Stimulated activated CD4-positive, alpha-beta T cell treated with anti-CD3 and anti-CD28 coated beads, Interleukin-12 subunit alpha, Interleukin-12 subunit beta, amount 100 ng/mL, for 4 hours (primary cell): ENCODE measurements at regions not wholly inside any gene's neighbourhood (a gene's known extent, or its start where the extent isn't known, plus 50 kb on each side); places are given as distances from the start of the nearest gene placed in this dataset.

Source experiments
- DNase-seq: peaks from one replicate; pipeline ENCODE4 v3.0.0-alpha.2; 2020

- no peak for DNase-seq
Measured at GRCh38 chr2:8076448-8077342, 605.2 kb upstream of the ID2 start.

GRCh38 chr2:8078705-8079104 is 603.2 kb upstream of the ID2 start:
- no peak for DNase-seq

- no peak for DNase-seq
Measured at GRCh38 chr2:8080063-8080462, 601.8 kb upstream of the ID2 start.

- DNase-seq: no peak
Measured at GRCh38 chr2:8081130-8081529, 600.7 kb upstream of the ID2 start.

- DNase-seq: no peak
Measured at GRCh38 chr2:8082840-8083239, 599.0 kb upstream of the ID2 start.

- DNase-seq: no peak
Measured at GRCh38 chr2:8086357-8086756, 595.5 kb upstream of the ID2 start.

- no peak for DNase-seq
Measured at GRCh38 chr2:8086796-8087479, 594.9 kb upstream of the ID2 start.

GRCh38 chr2:8087480-8087840 is 594.4 kb upstream of the ID2 start:
- no peak for DNase-seq

GRCh38 chr2:8088810-8089209 is 593.0 kb upstream of the ID2 start:
- DNase-seq: no peak

GRCh38 chr2:8089596-8089995 is 592.3 kb upstream of the ID2 start:
- no peak for DNase-seq

- DNase-seq: peak; percentile 30
Measured at GRCh38 chr2:8090748-8091700, 590.8 kb upstream of the ID2 start.

GRCh38 chr2:8094526-8094925 is 587.3 kb upstream of the ID2 start:
- DNase-seq: no peak

GRCh38 chr2:8095978-8096377 is 585.9 kb upstream of the ID2 start:
- DNase-seq: no peak

- no peak for DNase-seq
Measured at GRCh38 chr2:8096484-8096883, 585.4 kb upstream of the ID2 start.

- no peak for DNase-seq
Measured at GRCh38 chr2:8098476-8099266, 583.2 kb upstream of the ID2 start.

- no peak for DNase-seq
Measured at GRCh38 chr2:8099267-8099582, 582.6 kb upstream of the ID2 start.

GRCh38 chr2:8101614-8102277 is 580.1 kb upstream of the ID2 start:
- DNase-seq: no peak

GRCh38 chr2:8102470-8102869 is 579.4 kb upstream of the ID2 start:
- DNase-seq: no peak

- no peak for DNase-seq
Measured at GRCh38 chr2:8103085-8103708, 578.7 kb upstream of the ID2 start.

- no peak for DNase-seq
Measured at GRCh38 chr2:8107150-8107549, 574.7 kb upstream of the ID2 start.

- DNase-seq: no peak
Measured at GRCh38 chr2:8107621-8108378, 574.1 kb upstream of the ID2 start.
